ENCODE measurements at regions not wholly inside any gene's neighbourhood (a gene's known extent, or its start where the extent isn't known, plus 50 kb on each side); places are given as distances from the start of the nearest gene placed in this dataset.

- TF ChIP-seq CTCF (IDR thresholded peaks at IDR 0.05; ENCODE audit: insufficient read depth, low read depth, low read length): no peak
- TF ChIP-seq EZH2 (IDR thresholded peaks at IDR 0.05; ENCODE audit: insufficient read depth, low read length): no peak
Observed at GRCh38 chr12:24709216-24709615, 239.7 kb downstream of the BCAT1 start.
